ENCODE measurements at regions not wholly inside any gene's neighbourhood (a gene's known extent, or its start where the extent isn't known, plus 50 kb on each side); places are given as distances from the start of the nearest gene placed in this dataset.

GRCh38 chr9:32247168-32247567 is 137.3 kb upstream of the ACO1 start:
- TF ChIP-seq POLR2A (IDR thresholded peaks at IDR 0.05) (no peak), CTCF (IDR thresholded peaks at IDR 0.05) (no peak)
